DND-41 (cell line): ENCODE measurements at regions not wholly inside any gene's neighbourhood (a gene's known extent, or its start where the extent isn't known, plus 50 kb on each side); places are given as distances from the start of the nearest gene placed in this dataset.

Experiments used
- ATAC-seq: fragments of 200-7000 bp; cut with Tn5 transposase; 3 replicates; pipeline ENCODE4 v1.9.1; 2021; ENCODE audit warnings: low read depth; ENCODE audit not compliant: insufficient read depth
- DNase-seq: peaks from one replicate; pipeline ENCODE4 v3.0.0-alpha.2; 2020
- H2AFZ ChIP-seq: 2 replicates; pipeline ENCODE4 v1.6.0; 2012; ENCODE audit warnings: low read depth, low read length
- H3K27ac ChIP-seq: 2 replicates; pipeline ENCODE4 v1.5.1; 2012; ENCODE audit warnings: low read length, inconsistent platforms
- H3K27me3 ChIP-seq: fragments of 200-600 bp; sonication (generic); 2 replicates; pipeline ENCODE4 v1.6.0; 2012; ENCODE audit warnings: low read length, mild to moderate bottlenecking, inconsistent platforms; ENCODE audit not compliant: insufficient read depth, poor library complexity
- H3K36me3 ChIP-seq: 2 replicates; pipeline ENCODE4 v1.5.1; 2012; ENCODE audit warnings: low read length, inconsistent platforms; ENCODE audit not compliant: insufficient read depth
- H3K4me1 ChIP-seq: 2 replicates; pipeline ENCODE4 v1.5.1; 2012; ENCODE audit warnings: mild to moderate bottlenecking, low read length; ENCODE audit not compliant: insufficient read depth
- H3K4me2 ChIP-seq: 2 replicates; pipeline ENCODE4 v1.6.0; 2012; ENCODE audit warnings: mild to moderate bottlenecking, moderate library complexity, low read length, inconsistent platforms; ENCODE audit not compliant: insufficient read depth
- H3K4me3 ChIP-seq, 2 experiments: fragments of 200-600 bp in 1 of 2; shearing (Covaris generic) in 1 of 2; 2 replicates each; pipeline ENCODE4 v1.5.1; 2012 to 2016; ENCODE audit warnings: inconsistent platforms in 2 of 2, low read length in 2 of 2, mild to moderate bottlenecking in 2 of 2, low read depth in 1 of 2, moderate library complexity in 1 of 2
- H3K79me2 ChIP-seq: 2 replicates; pipeline ENCODE4 v1.6.0; 2012; ENCODE audit warnings: low read length, inconsistent platforms; ENCODE audit not compliant: insufficient read depth
- H3K9ac ChIP-seq: 2 replicates; pipeline ENCODE4 v1.6.0; 2012; ENCODE audit warnings: low read depth, mild to moderate bottlenecking, inconsistent platforms, low read length, moderate library complexity
- H3K9me3 ChIP-seq: 2 replicates; pipeline ENCODE4 v1.5.1; 2012; ENCODE audit warnings: low read length, moderate library complexity, mild to moderate bottlenecking, inconsistent platforms; ENCODE audit not compliant: insufficient read depth, severe bottlenecking
- H4K20me1 ChIP-seq: 2 replicates; pipeline ENCODE4 v1.6.0; 2012; ENCODE audit warnings: low read length; ENCODE audit not compliant: insufficient read depth
- EZH2 ChIP-seq: IDR thresholded peaks from 3 replicates; pipeline ENCODE4 v1.6.1; 2012; ENCODE audit warnings: borderline replicate concordance, low read depth, mild to moderate bottlenecking, moderate library complexity, low read length, inconsistent platforms; ENCODE audit not compliant: severe bottlenecking
- TF ChIP-seq, protein P1 (sequence below): IDR thresholded peaks from 2 replicates; pipeline ENCODE4 v1.5.1; 2012; ENCODE audit warnings: borderline replicate concordance, low read length, moderate library complexity, mild to moderate bottlenecking; ENCODE audit not compliant: poor library complexity, severe bottlenecking; ENCODE audit errors: extremely low read depth

DNA sequence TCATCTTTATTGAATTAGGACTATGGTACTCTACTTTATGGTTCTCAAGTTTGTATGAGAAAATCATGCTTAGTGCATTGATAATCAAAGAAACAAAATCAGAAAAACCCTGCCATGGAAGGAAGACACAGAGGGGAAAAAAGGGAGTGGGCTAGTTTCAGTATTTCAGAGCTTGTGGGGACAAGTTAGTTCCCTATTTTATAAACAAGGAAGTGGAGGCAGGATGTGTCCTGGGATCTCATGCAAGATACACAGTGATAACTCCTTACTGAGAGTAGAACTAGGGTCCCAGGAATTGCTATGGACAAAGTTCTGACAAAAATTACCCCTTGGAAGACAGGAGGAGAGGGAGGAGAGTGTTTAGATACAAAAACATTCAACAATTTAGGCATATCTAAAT lies 1277.3 kb downstream of the UQCRFS1 start:
- DNase-seq (no peak), ATAC-seq (no peak)
- Histone ChIP-seq H3K9me3 (no peaks in the 10 kb centered on the region), H3K79me2 (no peaks in the 10 kb centered on the region), H3K27ac (no peak overlapping the region), H2AFZ (0 out of 2 replicates have a peak overlapping the region, but pooled peaks have one; percentile 30), H3K4me3 (no peak overlapping the region), H3K4me2 (no peak overlapping the region), H3K9ac (no peak overlapping the region), H4K20me1 (no peaks in the 10 kb centered on the region), H3K36me3 (no peaks in the 10 kb centered on the region), H3K4me1 (no peaks in the 10 kb centered on the region), H3K27me3 (no peaks in the 10 kb centered on the region)
- TF ChIP-seq EZH2 = no peak

DNA sequence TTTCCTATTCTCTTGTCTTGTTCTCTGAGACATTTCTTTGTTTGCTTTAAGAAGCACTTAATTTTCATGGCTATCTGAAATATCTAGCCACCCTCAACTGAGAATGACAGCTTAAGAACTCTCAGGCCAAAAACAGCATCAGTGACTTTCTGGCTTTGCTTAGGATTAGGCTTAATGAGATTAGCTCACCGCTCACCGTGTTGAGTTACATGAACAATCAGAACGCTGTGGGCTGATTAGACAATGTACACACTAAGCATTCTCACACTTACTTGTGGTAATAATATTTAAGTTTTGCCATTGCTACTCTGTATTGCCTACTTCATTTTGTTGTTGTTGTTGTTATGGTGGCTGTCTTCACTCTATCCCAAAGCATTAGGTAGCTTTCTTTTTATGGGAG lies 1283.6 kb downstream of the UQCRFS1 start:
- ATAC-seq (no peak), DNase-seq (no peak)
- Histone ChIP-seq H2AFZ (no peak overlapping the region), H3K9me3 (no peaks in the 10 kb centered on the region), H3K79me2 (no peaks in the 10 kb centered on the region), H3K4me3 (no peak overlapping the region), H3K36me3 (no peaks in the 10 kb centered on the region), H3K4me1 (no peaks in the 10 kb centered on the region), H3K9ac (no peak overlapping the region), H4K20me1 (no peaks in the 10 kb centered on the region), H3K27me3 (no peaks in the 10 kb centered on the region), H3K27ac (no peak overlapping the region), H3K4me2 (no peak overlapping the region)
- no peak for TF ChIP-seq EZH2
- TF ChIP-seq, protein P1, sequence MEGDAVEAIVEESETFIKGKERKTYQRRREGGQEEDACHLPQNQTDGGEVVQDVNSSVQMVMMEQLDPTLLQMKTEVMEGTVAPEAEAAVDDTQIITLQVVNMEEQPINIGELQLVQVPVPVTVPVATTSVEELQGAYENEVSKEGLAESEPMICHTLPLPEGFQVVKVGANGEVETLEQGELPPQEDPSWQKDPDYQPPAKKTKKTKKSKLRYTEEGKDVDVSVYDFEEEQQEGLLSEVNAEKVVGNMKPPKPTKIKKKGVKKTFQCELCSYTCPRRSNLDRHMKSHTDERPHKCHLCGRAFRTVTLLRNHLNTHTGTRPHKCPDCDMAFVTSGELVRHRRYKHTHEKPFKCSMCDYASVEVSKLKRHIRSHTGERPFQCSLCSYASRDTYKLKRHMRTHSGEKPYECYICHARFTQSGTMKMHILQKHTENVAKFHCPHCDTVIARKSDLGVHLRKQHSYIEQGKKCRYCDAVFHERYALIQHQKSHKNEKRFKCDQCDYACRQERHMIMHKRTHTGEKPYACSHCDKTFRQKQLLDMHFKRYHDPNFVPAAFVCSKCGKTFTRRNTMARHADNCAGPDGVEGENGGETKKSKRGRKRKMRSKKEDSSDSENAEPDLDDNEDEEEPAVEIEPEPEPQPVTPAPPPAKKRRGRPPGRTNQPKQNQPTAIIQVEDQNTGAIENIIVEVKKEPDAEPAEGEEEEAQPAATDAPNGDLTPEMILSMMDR = no peak

DNA sequence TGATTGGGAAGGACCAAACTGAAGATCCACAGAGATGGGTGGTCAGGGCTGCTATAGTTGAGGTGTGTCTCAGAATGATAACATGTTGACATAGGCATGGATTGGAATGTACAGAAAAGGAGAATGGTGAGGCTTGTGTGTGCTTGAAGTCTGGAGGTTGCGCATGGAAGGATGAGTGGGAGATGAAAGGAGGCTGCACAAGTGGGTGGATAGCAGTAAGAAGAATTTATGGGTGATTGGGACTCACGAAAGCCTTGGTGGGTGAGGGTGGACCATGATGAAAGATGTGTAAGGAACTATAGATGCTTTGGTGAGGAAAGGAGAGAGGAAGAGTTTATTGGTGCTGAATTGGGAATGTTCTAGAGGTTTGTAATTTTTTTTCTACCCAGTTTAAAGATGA lies 1287.7 kb downstream of the UQCRFS1 start:
- no peak overlapping the region for H3K4me3 ChIP-seq
- no peaks in the 10 kb centered on the region for H3K4me1 ChIP-seq
- H3K36me3 ChIP-seq = no peaks in the 10 kb centered on the region
- no peak for TF ChIP-seq EZH2
- TF ChIP-seq, protein P1 = no peak
- H3K9ac ChIP-seq = no peak overlapping the region
- H3K4me2 ChIP-seq = no peak overlapping the region
- DNase-seq (no peak), ATAC-seq (no peak)
- H3K27me3 ChIP-seq = no peaks in the 10 kb centered on the region
- no peaks in the 10 kb centered on the region for H4K20me1 ChIP-seq
- no peak overlapping the region for H3K27ac ChIP-seq
- no peak overlapping the region for H2AFZ ChIP-seq
- no peaks in the 10 kb centered on the region for H3K9me3 ChIP-seq
- H3K79me2 ChIP-seq = no peaks in the 10 kb centered on the region

DNA sequence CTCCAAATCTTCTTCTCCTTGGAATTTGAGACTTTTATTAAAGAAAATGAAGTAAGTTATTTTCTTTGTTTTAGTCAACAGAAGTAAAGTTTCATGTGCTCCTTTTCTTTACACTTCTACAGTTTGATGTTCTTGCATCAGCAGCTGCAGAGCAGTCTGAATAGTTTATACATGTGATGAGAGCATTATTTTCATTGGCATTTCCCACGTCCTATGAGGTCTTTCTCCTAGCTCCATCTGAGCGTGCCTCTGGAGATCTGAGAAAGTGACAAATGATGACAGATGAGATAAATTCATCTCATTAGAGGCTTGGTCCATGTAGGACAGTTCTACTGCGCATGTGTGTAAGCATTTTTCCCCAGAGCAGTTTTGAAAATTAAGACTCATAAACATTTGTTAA lies 1290.0 kb downstream of the UQCRFS1 start:
- Histone ChIP-seq H4K20me1 (no peaks in the 10 kb centered on the region), H3K4me1 (no peaks in the 10 kb centered on the region), H3K4me3 (no peak overlapping the region), H3K79me2 (no peaks in the 10 kb centered on the region), H3K27ac (no peak overlapping the region), H3K36me3 (no peaks in the 10 kb centered on the region), H3K9me3 (no peaks in the 10 kb centered on the region), H3K4me2 (no peak overlapping the region), H2AFZ (no peak overlapping the region), H3K9ac (no peak overlapping the region), H3K27me3 (no peaks in the 10 kb centered on the region)
- DNase-seq (no peak), ATAC-seq (no peak)
- TF ChIP-seq, protein P1 = no peak
- no peak for TF ChIP-seq EZH2
